Upper lobe of left lung (tissue), 4 donors: ENCODE measurements at regions not wholly inside any gene's neighbourhood (a gene's known extent, or its start where the extent isn't known, plus 50 kb on each side); places are given as distances from the start of the nearest gene placed in this dataset.

Experiments used
- CTCF ChIP-seq, 6 experiments: fragments of 450-650 bp in 4 of 6; fragments of 200-600 bp in 2 of 6; sonication (generic) in 2 of 6; IDR thresholded peaks; one replicate each; pipeline ENCODE4 v1.5.1; 2016 to 2019; ENCODE audit warnings: antibody characterized with exemption in 6 of 6
- POLR2AphosphoS5 ChIP-seq, 2 donors: sonication (generic); formaldehyde crosslinking; IDR thresholded peaks; one replicate each; pipeline ENCODE4 v1.5.1; 2017; ENCODE audit warnings: antibody characterized with exemption in 2 of 2

GRCh38 chr17:5698959-5699358 lies 114.7 kb upstream of the NLRP1 start:
- TF ChIP-seq CTCF (IDR thresholded peaks at IDR 0.05): no peak
- TF ChIP-seq POLR2AphosphoS5 (IDR thresholded peaks at IDR 0.05): no peak
